GM19397 (cell line): ENCODE measurements at regions not wholly inside any gene's neighbourhood (a gene's known extent, or its start where the extent isn't known, plus 50 kb on each side); places are given as distances from the start of the nearest gene placed in this dataset.

ENCODE experiments used
- ATAC-seq: cut with Tn5 transposase; IDR thresholded peaks from one replicate; pipeline ENCODE4 v1.9.1; 2021; ENCODE audit warnings: mild to moderate bottlenecking, moderate library complexity; ENCODE audit not compliant: unreplicated experiment

GRCh38 chr1:234870020-234870981, 258.3 kb downstream of the TOMM20 start:
- no peak for ATAC-seq

DNA sequence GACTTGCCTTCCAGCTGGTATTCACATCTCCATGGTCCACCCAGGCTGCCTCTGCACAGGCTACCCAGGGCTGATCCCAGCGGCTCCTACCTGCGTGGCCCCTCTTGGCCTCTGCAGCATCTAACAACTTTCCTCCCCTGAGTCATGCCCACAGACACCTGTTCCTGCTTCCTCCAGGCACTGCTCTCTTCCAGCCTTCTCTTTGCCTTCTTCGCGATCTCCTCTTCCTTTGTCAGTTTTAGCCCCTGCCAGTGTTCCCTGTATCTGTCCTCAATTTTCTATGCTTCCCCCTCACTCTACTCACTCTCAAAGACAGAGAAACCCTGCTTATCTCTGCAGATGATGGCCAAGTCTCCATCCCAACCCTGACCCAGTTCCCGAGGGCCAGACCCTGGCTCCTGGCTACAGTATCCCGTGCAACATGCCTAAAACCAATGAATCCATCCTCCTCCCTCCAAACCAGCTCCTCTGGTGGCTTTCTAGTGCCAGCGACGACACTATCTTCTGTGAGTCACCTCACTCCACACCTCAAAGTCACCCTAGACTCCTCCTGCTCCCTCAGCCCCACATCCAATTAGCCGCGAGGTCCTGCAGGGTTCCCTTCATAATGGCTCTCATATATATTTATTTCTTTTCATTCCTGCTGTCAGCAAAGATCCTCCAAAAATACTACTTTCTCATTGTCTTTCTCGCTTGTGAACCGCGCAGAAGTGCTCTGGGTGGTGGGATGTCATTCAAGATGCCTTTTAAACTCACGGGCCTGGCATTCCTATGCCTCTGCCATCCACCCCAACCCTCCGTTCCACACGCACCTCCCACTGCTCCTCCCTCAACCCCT, 259.2 kb downstream of the TOMM20 start:
- no peak for ATAC-seq

- ATAC-seq, result no peak
Observed at GRCh38 chr1:234868296-234869147, 258.5 kb upstream of the IRF2BP2 start.

- no peak for ATAC-seq
Observed at GRCh38 chr1:234866007-234866866, 256.3 kb upstream of the IRF2BP2 start.

DNA sequence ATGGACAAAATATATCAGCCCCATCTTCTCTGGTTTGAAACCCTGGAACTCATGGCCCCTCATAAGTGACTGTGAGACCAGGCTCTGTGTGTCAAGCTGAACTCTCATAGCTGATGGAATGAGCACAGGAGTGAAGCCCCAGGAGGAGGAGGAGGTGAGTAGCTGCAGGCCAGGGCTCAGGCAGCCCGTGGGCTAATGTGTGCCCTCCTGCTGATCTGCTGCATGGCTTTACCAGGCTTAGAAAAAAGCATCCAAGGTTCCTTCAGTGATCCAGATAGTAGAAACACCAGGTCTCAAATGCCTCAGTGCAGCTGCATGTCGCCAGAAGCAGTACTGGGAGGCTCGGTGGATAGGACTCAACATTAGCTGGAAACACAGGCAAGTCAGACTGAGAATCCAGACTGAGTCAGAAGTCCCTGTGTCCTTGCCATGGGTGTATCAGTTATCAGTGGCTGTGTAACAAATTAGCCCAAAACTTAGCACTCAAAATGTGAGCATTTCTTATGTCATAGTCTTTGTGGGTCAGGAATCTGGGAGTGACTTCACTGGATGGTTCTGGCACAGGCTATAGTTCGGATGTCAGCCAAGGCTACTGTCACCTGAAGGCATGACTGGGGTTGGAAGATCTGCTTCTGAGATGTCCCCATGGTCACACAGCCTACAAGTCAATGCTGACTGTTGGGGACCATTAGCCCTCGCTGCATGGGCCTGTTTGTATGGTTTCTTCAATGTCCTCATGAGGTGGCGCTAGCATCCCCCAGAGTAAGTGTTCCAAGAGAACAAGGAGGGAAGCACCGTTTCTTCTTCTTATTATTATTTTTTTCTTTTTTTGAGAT, 255.4 kb upstream of the IRF2BP2 start:
- ATAC-seq, result no peak

DNA sequence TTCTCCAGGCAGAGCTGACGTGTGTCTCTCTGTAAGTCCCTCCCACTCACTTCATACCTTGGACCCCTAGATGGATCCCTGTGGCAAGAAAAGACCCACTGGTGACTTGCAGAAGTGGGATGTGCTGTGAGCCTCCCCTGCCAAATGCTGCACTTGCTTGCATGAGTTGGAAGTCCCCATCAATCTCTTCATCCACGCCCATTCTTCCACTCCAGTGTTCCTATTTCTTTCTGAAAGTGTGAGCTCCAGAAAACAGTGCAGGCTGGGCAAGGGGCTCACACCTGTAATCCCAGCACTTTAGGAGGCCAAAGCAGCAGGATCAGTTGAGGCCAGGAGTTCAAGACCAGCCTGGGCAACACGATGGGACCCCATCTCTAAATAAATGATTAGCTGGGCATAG, 254.1 kb upstream of the IRF2BP2 start:
- no peak for ATAC-seq

- no peak for ATAC-seq
Observed at GRCh38 chr1:234863551-234863971, 253.6 kb upstream of the IRF2BP2 start.

DNA sequence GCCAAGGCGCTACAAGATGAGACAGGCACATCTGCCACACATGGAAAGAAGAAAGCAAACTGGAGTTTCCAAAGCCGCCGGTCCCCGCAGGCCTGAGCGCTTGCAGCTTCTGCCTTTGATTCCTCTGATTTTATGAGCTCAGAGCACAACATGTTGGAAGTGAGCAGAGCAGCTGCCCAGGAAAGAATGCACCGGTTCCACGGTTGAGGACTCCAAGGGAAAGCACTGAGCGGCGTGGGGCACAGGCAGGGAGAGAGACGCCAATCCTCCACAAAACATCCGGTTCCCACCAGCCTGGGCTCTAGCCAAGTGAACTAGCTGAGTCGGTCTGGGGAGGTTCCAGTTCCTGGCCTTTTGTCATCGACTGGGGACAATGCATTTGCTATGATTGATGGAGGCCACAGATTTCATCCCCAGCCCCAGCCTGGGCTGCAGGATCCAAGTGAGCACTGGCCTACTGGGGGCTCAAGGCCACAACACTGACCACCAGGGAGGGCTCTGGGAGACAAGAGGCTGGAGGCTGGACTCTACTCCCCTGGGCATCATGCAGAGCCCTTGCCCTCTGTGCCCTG, 253.1 kb upstream of the IRF2BP2 start:
- ATAC-seq, result no peak

DNA sequence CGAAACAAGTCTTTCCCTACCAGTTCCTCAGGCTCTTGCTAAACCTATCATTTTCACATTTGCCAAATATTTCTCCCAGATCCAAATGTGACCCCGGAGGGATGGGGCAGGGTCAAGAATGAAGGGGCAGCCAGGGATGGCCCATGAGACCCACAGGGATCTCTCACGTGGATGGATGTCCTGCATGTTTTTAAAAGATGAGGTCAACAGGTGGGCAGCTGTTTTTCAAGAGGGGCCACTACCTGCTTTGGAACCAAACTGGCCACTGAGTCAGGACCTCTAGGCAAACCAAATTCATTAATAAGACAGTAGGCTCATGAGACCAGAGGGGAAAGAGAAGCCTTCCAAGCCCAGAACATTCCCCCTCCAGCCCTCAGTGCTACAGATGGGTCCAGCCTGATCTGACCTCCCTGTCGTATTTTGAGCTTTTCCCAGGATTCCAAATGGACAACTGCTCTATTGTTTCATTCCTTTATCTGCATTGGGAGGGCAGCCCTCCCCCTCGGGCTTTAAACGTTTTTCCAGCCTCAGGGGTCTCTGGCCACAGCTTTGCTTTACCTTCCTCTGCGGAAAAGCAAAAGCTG, 252.5 kb upstream of the IRF2BP2 start:
- no peak for ATAC-seq

GRCh38 chr1:234861761-234862160, 251.8 kb upstream of the IRF2BP2 start:
- no peak for ATAC-seq

- no peak for ATAC-seq
Observed at GRCh38 chr1:234861024-234861620, 251.1 kb upstream of the IRF2BP2 start.

DNA sequence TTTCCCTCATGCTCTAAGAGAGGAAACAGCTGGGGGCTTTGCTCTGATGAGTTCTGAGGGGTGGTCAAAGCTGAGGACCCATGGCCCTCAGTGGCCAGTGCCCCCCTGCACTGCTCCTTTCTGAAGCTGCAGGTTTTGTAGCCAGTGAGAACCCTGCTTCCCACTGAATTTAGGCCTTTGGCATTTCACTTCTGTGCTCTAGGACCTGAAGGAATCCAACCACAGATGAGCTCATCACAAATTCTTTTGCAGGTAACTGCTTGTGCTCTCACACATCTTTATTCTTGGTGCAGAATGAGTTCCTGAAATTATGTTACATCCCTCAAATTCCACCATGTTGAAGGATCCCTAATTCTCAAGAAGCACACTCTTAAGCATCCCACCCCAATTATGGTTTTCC, 248.7 kb upstream of the IRF2BP2 start:
- ATAC-seq, result no peak

- no peak for ATAC-seq
Observed at GRCh38 chr1:234856845-234857245, 246.9 kb upstream of the IRF2BP2 start.

- ATAC-seq, result no peak
Observed at GRCh38 chr1:234855851-234856250, 245.9 kb upstream of the IRF2BP2 start.

- ATAC-seq, result no peak
Observed at GRCh38 chr1:234854645-234855039, 244.7 kb upstream of the IRF2BP2 start.

GRCh38 chr1:234853906-234854644, 244.1 kb upstream of the IRF2BP2 start:
- ATAC-seq, result no peak

- ATAC-seq, result no peak
Observed at GRCh38 chr1:234852659-234853058, 242.7 kb upstream of the IRF2BP2 start.
